Suppressor macrophage treated with lipopolysaccharide for 1 hour (primary cell): ENCODE measurements at regions not wholly inside any gene's neighbourhood (a gene's known extent, or its start where the extent isn't known, plus 50 kb on each side); places are given as distances from the start of the nearest gene placed in this dataset.

Source experiments
- DNase-seq, 3 donors: peaks; one replicate each; pipeline ENCODE4 v3.0.0-alpha.2; 2020 to 2022

DNA sequence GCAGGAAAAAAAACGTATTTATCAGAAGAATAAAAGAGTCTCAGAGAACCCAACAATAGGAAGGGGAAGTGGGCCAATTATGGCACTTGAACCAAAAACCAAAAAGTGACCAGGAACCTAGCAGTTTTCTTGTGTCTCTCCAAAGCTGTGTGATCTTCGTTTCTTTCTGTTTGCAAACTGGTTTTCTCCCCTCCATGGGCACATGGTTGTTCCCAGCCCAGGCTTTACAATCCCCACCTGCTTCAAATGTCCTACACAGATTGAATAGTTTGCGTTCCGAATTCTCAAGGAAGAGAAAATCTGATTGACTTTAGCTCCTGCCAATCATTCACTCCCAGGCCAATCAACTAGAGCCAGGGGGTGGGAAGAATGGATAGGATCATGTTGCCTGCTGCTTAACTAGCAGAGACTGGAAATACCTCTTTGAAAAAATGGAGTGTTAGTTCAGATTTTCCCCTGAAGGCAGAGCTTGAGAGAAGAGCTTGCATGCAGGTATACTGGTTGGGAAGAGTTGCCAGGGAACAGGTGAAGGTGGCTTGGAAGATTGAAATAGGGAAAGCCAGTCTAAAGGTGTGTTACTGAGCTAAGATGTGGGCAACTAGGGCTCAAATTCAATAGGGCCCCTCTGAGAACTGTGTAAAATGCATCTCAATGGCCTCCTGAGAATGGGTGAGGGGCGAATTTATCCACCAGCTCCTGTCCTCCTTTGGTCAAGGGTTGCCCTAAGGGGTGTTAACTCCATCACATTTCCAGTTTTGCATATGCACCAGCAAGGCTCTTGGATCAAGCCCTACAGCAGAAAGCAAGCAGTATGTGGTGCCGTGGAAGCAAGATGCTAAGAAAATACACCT lies 106.4 kb upstream of the SRRM4 start:
- no peak for DNase-seq

DNA sequence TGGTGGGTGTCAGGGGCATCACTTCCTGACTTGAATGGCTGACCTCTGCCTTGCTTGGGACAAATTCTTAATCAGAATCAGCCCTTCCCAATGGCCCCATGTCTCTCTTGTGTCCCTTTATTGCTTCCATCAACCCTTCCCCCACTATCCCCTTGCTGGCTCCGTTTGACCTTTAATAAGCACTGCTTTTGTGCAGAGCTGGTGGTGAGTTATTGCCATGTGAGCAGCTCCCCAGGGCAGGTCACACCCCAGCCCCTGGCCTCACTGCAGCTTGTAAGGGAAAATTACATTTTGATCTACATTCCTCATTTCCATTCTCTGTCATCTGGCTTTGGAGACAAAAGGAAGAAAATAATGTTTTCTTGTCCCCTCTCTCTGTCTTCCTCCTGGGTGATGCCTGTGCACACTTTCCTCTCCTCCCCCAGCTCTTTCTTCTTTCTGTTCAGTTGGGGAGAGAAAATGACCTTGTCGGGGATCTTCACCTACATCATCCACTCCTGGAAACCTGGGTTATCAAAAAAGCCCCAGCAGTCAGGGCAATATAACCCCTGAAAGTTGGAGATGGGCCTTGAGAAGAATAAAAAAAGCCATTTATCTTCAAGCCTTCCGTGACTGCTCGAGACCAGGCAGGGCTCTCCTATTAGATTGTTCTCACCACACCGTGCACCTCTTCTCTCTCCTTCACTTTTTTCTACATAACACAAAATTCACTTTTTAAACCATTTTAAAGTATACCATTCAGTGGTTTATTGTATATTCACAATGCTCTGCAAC lies 100.4 kb upstream of the SRRM4 start:
- no peak for DNase-seq

DNA sequence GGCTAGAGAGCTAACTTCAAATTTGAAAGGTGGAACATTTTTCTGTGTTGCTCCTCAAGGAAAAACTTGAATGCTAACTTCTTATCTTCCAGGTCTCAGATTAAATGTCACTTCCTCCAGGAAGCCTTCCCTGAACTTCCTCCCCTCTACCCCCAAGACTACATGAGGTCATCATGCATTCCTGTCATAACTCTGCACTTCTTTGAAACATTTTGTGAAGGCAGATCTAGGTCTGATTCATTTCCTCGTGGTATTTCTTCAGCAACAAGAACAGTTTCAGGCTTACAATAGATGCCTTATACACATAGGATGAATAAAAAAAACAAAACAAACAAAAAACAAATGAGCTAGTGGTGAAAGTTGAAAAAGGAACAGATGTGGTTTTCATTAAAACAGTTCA lies 97.1 kb upstream of the SRRM4 start:
- peak in 2 of 3 donors; percentile 0 to 1 for DNase-seq

DNA sequence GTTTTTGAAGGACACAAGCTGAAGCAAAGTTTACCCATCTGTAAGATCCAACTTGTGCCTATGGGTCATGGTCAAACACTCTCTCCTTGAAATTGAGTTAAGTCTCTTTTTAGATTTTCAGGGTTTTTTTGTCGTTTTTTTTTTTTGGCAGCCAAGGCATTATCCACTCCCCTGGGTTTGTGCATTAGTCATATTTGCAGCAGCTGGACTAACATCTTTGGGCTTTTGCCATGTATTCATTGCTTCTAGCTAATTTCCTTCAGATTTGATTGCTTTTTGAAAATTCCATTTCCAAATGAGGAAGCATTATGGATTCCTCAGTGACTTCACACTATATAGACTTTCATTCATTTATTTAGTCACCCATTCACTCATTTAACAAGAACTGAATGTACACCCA lies 80.3 kb upstream of the SRRM4 start:
- no peak for DNase-seq

DNA sequence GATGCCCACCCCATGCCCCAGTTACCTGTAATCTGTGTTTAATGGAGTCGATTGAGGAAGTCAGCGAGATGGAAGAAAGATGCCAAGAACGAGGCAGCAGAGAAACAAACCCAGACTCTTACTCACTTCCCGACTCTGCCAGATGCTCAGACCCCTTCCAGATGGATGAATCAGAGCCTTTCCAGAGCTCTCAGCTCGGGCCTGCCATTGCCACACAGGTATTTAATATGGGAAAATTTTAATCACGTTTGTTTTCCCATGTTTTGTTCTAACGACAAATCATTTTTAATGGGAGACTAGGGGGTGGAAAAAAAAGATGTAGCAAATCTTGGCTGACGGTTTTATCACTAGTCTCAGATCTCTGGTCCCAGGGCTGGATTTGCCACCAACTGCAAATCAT lies 72.5 kb upstream of the SRRM4 start:
- no peak for DNase-seq

DNA sequence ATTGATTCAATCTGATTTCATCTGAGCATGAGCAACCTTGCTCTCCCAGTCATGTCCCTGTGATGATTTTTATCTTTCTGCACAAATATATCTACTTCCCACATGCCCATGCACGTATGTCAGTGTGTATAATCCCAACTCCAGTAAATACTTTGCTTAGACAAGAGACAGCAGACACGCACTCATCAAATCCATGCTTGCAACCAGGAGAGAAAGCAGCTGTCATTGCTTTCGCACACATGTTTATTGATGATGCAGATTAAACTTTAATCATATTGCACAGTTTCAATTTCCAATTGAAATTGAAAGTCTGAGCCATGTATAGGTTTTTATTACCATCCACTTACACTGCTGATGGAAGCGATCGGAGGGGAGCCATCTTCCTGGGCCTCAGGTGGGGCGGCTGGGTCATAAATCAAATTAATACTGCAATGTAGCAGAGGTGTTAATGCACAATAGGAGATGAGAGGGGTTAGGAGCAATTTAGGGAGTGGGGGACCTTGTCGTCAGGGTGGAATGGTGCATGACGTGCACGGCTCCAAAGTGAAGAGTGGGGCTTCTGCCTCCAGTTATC lies 68.6 kb upstream of the SRRM4 start:
- DNase-seq: no peak

DNA sequence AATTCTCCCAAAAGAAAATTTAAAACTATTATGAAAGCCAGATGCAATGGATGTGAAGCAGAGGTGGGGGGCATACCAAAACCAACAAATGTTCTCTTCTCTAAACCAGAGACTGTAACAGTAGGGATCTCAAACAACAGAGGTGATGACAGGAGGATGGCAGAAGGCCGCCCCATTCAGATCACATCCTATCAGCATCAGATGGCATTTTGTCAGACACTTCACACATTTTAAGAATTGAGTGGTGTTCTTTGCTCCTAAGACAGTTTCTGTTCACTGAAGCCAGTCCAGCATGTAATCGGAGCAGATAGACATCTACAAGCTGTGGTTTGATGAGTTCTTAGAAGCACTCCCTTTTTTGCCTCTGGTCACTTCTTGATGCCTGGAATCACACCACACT lies 59.6 kb upstream of the SRRM4 start:
- no peak for DNase-seq

DNA sequence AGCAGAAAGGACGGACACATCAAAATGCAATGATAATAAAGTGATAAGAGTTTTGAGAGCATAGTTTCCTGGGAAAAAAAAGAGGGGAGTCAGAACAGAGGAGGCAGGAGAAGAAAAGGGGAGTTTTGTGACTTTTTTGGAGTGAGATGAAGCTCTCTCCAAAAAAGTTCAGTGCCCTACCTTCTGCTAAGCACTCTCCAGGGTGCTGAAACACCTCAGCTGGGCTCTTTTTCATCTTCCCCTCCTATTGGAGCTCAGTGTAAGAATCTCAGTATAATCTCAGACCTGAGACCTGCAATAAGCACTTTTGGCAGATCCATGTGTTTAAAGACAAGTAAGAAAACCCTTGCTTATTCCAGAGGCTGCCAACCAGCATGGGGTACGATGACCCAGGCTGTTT lies 58.9 kb upstream of the SRRM4 start:
- no peak for DNase-seq

DNA sequence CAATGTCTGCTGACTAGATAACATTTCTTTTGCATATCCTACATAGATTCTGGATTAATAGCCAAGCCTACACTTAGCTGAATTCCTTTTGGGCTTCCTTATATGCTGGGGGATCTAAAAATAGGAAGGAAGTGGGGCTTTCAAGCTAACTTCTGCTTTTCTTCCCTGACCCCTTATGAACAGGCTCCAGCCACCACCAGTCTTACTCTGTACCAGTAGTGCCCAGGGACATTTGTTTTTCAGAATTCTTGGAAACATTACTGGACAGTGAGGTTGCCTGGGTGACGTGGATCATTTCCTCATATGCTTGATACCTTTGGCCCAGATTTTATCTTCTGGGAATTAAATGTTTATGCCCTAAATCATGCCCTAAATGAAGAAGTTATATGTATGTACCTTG lies 55.9 kb upstream of the SRRM4 start:
- DNase-seq: peak in 2 of 3 donors; percentile 3 to 20

DNA sequence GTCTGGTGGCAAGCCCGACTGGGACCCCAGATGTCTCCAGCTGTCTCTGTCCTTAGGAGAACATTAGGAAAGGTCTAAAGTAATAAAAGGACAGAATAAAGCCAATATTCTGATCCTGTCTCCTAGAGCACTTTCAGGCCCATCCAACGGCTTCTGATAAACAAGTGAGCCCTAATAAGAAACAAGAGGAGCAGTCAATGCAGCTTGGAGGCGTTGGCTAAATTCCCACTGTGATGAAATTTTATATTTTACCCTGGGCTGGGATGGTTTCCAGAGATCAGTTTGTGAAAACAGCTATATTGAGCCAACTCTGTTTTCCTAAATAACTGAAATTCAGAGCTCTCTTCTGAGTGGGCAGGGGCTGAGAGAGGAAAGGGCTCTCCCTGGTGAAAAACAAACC lies 55.5 kb upstream of the SRRM4 start:
- no peak for DNase-seq
